ENCODE measurements at regions not wholly inside any gene's neighbourhood (a gene's known extent, or its start where the extent isn't known, plus 50 kb on each side); places are given as distances from the start of the nearest gene placed in this dataset.

GRCh38 chr12:67568055-67568454 lies 80.5 kb upstream of the DYRK2 start:
- no peak for DNase-seq (ENCODE audit: low read depth in 2 of 3, low spot score in 2 of 3)

DNA sequence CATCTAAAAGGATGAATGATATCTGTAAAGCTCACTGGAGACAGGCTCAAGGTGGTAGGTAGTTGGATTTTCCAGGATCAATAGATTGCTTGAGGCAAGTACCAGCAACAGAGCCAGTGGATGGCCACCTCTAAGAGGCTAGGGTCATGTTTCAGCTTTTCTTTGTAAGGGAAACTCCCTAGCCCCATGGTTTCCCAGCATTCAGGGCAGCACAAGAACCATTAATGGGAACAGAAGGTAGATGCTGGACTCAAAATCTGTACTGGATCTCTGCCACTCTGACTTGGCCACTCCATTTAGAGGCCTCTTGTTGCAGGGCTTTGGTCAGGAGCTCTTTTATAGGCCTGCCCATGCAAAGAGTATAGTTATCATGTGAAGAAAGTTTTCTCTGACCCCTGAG lies 76.1 kb upstream of the DYRK2 start:
- DNase-seq (ENCODE audit: low read depth in 2 of 3, low spot score in 2 of 3) = no peak

DNA sequence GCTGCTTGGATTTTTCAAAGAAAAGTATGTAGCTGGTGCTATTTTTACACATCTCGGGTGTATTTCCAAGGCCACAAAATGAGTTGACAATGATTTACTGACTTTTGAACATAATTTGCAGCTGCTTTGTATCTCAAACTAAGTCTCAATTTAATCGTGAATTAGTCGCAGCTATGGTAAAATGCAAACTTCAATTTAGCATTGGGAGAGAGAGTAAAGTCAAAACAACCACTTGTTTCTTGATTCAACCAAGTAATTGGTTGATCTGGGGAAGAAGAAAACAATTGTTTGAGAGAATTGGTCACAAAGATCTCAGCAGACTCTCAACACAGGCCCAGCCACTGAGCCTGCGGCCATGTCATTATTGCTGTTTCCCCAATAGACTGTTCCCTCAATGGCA lies 75.0 kb upstream of the DYRK2 start:
- no peak for DNase-seq (ENCODE audit: low read depth in 2 of 3, low spot score in 2 of 3)

DNA sequence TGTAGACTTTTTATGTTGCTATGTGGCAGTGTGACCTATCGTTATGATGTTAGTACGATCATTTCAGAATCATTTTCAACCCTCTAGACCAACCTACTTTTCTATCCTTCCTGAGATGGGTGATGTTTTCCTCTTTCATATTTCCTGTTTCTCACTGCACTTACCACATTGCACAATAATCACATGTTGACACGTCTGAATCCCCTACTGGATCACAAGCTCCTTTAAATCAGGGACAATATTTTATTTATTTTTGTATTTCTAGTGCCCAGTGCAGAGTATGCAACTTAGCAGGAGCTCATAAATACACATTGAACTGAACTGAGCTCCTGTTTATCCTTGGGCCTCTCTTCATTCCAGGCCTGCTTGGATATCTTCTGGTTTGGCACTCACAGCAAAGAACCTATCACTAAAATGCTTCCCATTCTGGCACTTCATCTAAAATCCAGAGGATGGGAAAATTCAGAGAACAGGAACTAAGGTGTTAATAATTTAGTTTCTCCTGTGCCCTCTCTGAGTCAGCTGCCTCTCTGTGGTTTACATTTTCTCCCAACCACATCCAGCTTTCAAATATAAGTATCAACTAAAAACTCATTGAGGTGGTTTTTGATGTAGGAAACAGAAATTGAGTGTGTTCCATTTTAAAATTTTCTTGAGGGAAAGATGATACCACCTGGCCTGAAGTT lies 69.4 kb upstream of the DYRK2 start:
- peak in 2 of 3 donors; percentile 13 to 48 for DNase-seq (ENCODE audit: low read depth in 2 of 3, low spot score in 2 of 3)

GRCh38 chr12:67579662-67580003 lies 68.9 kb upstream of the DYRK2 start:
- DNase-seq (ENCODE audit: low read depth in 2 of 3, low spot score in 2 of 3) = no peak

DNA sequence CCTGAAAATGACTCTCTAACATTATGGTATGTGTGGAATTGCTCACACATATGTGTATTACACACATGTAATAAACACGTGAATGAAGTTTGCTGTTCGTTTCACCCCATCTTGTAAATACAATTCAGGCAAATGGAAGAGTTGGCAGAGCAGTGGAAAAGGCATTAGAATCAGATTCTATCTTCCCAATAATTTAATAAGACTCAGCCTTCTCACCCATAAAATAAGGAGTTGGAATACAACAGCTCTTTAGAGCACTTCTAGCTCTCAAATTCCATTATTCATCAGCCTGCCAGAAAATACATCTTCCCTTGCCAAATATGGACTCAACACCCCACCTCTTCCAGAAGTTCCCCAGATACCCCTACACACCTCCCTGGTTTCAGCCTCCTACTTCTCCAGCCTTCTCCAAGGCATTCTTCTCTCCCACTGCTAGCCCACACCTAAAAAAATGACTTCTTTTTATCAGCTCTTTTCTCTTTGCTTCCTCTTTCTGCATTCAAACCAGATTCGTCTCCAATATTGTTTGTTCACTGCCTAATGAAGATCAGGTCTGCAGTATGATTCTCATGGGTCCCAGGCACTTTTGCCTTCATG lies 66.2 kb upstream of the DYRK2 start:
- no peak for DNase-seq (ENCODE audit: low read depth in 2 of 3, low spot score in 2 of 3)

DNA sequence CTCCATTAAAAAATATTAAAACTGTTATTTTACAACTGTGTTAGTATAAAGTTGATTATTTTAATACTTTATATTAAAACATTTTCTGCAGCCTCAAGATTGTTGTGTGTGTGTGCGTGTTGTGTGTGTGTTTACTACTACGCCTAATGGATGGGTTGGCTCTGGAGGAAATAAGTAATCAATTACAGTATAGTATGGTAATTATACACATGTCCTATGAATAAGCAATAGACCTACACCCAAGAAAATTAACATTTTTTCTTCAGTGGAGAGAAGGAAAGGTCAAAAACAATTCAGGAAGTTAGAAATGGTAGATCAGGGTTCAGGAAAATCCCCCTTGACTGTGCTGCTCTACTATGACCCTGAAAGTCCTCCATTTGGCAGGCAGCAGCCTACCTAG lies 65.7 kb upstream of the DYRK2 start:
- no peak for DNase-seq (ENCODE audit: low read depth in 2 of 3, low spot score in 2 of 3)

DNA sequence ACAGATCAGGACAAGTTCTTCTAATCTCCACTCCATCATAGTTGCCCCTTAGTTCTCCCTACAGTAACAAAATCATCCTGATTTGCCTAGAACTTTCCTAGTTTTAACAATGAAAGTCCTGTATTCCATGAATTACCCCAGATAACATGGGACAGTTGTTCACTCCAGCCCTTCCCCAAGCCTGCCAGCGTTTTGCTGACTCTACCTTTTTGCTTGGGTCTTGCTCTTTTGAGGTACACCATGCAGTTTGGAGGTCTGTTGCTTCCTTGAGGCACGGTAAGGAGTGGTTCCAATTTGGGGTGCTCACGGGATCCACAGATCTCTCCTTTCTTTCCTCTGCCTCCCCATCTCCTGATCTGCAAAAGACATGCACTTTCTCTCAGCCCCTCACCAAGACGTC lies 61.6 kb upstream of the DYRK2 start:
- DNase-seq (ENCODE audit: low read depth in 2 of 3, low spot score in 2 of 3) = no peak

DNA sequence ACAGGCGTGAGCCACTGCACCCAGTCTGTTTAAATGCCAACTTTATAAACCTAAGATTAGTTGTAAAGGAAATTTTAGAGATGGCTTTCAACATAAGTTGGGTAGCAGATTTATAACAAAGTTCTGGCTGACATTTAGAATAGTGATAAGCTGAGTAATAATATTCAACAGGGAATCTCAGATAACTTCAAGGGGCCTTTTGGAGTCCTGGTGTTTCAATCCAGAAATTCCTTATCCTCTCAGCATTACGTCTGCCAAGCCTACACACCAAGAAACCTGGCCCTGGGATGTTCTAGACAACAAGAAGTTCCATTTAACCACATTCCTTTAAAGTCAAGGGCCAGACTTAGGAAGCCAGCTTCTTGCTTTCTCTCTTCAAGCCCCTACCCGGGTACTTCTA lies 59.5 kb upstream of the DYRK2 start:
- no peak for DNase-seq (ENCODE audit: low read depth in 2 of 3, low spot score in 2 of 3)

DNA sequence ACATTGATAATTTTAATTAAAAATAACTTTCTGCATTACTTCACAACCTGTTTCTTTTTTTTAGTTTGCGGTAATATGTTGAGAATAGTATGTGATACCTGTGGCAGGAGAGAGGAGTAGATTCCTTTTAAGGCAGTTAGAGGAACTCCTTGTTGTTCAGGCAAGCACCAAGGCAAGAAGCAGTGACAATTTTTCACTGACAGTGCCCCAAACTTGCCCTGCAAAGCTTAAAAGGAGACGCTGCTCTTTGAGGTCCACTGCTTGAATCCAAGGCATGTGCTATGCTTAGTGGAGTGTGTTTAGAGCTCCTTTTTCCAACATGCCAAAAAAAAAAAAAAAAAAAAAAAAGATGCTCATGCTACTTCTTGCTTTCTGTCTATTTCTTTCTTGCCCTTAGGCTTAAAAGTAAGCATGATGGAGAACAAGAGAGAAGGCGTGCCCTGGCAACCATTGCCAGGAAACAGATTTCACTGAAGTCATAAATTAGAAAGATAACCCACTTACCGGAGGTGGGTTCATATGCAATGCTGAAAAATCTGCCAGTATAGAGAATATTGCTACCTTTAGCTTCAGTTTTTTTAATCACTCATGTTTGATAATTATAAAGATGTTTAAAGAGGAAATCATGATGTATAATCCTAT lies 58.3 kb upstream of the DYRK2 start:
- DNase-seq (ENCODE audit: low read depth in 2 of 3, low spot score in 2 of 3) = peak in 2 of 3 donors; percentile 50 to 80

DNA sequence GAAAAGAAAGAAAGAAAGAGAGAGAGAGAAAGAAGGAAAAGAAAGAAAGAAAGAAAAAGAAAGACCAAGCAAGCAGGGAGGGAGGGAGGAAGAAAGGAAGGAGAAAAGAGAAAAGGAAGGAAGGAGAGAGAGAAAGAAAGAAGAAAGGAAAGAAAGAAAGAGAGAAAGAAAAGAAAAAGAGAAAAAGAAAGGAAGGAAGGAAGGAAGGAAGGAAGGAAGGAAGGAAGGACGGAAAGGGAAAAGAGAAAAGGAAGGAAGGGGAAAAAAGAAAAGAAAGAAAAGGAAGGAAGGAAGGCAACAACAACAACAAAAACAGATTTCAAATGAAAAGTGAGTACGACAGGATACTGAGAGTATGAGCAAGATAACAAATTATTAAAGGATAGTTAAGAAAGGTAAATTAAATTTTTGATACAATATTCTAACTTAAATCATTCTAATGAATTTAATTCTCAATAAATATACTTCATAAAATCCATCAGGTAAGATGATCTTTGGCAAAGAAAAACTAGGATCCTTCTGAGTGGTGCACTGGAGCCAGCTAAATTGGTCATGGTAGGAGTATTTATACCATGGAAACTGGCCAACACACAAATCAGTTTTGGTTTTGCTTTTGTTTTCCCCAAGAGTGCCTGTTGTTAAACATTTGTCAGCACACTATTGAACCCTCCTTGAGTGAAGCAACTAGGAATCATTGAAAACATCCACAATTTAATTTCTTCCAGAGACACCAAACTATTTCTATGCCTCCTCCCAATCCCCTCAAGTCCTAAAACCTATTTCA lies 56.1 kb upstream of the DYRK2 start:
- peak in 2 of 3 donors; percentile 24 to 60 for DNase-seq (ENCODE audit: low read depth in 2 of 3, low spot score in 2 of 3)

DNA sequence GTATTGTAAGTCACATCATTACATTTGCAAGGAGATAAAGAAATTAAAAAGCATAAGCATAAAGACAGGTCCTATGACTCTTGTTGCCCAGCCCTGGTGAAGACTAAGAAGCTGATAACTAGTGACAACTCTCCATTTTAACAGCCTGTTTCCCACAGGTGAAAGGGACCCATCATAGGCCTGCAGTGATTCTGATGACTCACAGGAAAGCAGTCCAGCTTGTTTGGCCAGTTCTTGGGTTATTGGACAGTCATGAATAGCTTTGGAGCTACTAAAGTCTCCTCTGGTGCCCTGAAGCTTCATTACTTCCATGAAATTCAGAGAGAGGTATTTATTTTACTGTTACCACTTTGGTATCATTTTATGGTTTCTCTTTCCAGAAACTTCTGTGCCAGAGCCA lies 55.5 kb upstream of the DYRK2 start:
- no peak for DNase-seq (ENCODE audit: low read depth in 2 of 3, low spot score in 2 of 3)

- DNase-seq (ENCODE audit: low read depth in 2 of 3, low spot score in 2 of 3) = no peak
Observed at GRCh38 chr12:67593461-67594330, 54.8 kb upstream of the DYRK2 start.

GRCh38 chr12:67594888-67595287 lies 53.7 kb upstream of the DYRK2 start:
- DNase-seq (ENCODE audit: low read depth in 2 of 3, low spot score in 2 of 3) = no peak

DNA sequence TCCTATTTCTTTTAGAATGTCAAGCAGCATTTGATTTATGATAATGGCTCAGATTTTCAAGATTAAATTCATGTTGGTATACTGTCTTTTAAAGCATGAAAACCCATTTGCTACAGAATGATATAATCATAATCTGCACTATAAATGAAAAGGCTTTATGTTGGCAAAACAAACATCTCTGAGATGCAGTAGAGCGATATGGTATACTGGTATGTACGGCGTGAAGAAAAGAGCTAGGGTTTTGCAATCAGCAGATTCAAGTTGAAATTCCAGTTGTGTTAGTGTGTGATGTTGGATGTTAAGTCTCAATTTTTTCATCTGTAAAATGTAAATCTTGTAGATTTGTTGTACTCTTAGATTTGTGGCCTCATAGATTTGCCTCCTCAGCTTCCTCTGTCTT lies 53.2 kb upstream of the DYRK2 start:
- DNase-seq (ENCODE audit: low read depth in 2 of 3, low spot score in 2 of 3) = no peak

GRCh38 chr12:67598598-67598997 lies 49.9 kb upstream of the DYRK2 start:
- no peak for DNase-seq (ENCODE audit: low read depth in 2 of 3, low spot score in 2 of 3)
